Activated CD8-positive, alpha-beta T cell treated with anti-CD3 and anti-CD28 coated beads for 36 hours (primary cell): ENCODE measurements at regions not wholly inside any gene's neighbourhood (a gene's known extent, or its start where the extent isn't known, plus 50 kb on each side); places are given as distances from the start of the nearest gene placed in this dataset.

ENCODE experiments used
- ATAC-seq: fragments of 200-7000 bp; cut with Tn5 transposase; one replicate; pipeline ENCODE4 v1.10.0; 2021; ENCODE audit warnings: mild to moderate bottlenecking, moderate library complexity
- CTCF ChIA-PET: fragments of 350-600 bp; sonication (Branson Sonifier 250); formaldehyde crosslinking; loops from one replicate; lab custom pipeline; 2021; ENCODE audit warnings: antibody characterized with exemption; lab: Charles Lee
- POLR2A ChIA-PET: fragments of 350-600 bp; sonication (Branson Sonifier 250); formaldehyde crosslinking; loops from one replicate; lab custom pipeline; 2021; ENCODE audit warnings: antibody characterized with exemption; lab: Charles Lee
- DNase-seq: peaks from one replicate; pipeline ENCODE4 v3.0.0-alpha.2; 2020
- H3K27ac Mint-ChIP-seq: one replicate; pipeline ENCODE4 v1.8.0; 2021; ENCODE audit warnings: mild to moderate bottlenecking, mixed read lengths
- H3K27me3 Mint-ChIP-seq: one replicate; pipeline ENCODE4 v1.8.0; 2021; ENCODE audit warnings: mixed read lengths
- H3K36me3 Mint-ChIP-seq: one replicate; pipeline ENCODE4 v1.8.0; 2021; ENCODE audit warnings: low read depth, mixed read lengths
- H3K4me1 Mint-ChIP-seq: one replicate; pipeline ENCODE4 v1.8.0; 2021; ENCODE audit warnings: low read depth, mixed read lengths
- H3K4me3 Mint-ChIP-seq: one replicate; pipeline ENCODE4 v1.8.0; 2021; ENCODE audit warnings: mild to moderate bottlenecking, moderate library complexity, mixed read lengths
- H3K9me3 Mint-ChIP-seq: one replicate; pipeline ENCODE4 v1.8.0; 2021; ENCODE audit warnings: mixed read lengths
- intact Hi-C: fragments of 100-400 bp; cut with micrococcal nuclease; formaldehyde crosslinking; loops from one replicate; pipeline ENCODE4 v1.10.0; 2022
- TF ChIP-seq, protein P1 (sequence below): fragments of 200-600 bp; IDR thresholded peaks from one replicate; pipeline ENCODE4 v1.8.0; 2022; ENCODE audit warnings: antibody characterized with exemption, mild to moderate bottlenecking

DNA sequence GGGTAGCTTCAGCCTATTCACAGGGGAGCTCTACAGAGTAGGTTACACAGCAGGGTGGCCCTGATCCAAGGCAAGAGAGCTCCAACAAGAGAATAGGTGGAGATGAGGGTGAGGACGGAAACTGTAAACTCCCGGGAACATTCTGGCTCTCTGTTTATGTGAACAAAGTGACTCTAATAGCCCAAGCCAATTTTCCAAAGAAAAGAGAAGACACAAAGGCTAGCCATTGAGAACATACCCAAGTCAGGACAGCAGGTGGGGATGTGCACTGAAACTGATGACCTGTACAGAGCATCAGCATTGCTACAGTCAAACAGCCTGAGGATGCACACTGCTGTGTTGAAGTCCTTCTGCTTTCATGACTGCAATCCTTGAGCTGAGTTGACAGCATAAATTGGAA lies 136.0 kb upstream of the TOP1 start:
- intact Hi-C loops = no loop called here
- no peaks in the 10 kb centered on the region for H3K36me3 Mint-ChIP-seq
- H3K27me3 Mint-ChIP-seq = no peaks in the 10 kb centered on the region
- ATAC-seq (no peak), DNase-seq (no peak)
- peaks cover 6% of the 10 kb centered on the region for H3K4me1 Mint-ChIP-seq
- TF ChIP-seq, protein P1, sequence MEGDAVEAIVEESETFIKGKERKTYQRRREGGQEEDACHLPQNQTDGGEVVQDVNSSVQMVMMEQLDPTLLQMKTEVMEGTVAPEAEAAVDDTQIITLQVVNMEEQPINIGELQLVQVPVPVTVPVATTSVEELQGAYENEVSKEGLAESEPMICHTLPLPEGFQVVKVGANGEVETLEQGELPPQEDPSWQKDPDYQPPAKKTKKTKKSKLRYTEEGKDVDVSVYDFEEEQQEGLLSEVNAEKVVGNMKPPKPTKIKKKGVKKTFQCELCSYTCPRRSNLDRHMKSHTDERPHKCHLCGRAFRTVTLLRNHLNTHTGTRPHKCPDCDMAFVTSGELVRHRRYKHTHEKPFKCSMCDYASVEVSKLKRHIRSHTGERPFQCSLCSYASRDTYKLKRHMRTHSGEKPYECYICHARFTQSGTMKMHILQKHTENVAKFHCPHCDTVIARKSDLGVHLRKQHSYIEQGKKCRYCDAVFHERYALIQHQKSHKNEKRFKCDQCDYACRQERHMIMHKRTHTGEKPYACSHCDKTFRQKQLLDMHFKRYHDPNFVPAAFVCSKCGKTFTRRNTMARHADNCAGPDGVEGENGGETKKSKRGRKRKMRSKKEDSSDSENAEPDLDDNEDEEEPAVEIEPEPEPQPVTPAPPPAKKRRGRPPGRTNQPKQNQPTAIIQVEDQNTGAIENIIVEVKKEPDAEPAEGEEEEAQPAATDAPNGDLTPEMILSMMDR = no peak
- H3K4me3 Mint-ChIP-seq = no peak overlapping the region
- H3K27ac Mint-ChIP-seq = no peak overlapping the region
- ChIA-PET CTCF (no interaction called here), POLR2A (interaction anchor here (0.6 to 1.5 kb wide), 2 partner anchors 17 to 669 kb away, joined by 3 to 4 read pairs; no protein-coding TSS in a partner anchor)
- no peaks in the 10 kb centered on the region for H3K9me3 Mint-ChIP-seq

DNA sequence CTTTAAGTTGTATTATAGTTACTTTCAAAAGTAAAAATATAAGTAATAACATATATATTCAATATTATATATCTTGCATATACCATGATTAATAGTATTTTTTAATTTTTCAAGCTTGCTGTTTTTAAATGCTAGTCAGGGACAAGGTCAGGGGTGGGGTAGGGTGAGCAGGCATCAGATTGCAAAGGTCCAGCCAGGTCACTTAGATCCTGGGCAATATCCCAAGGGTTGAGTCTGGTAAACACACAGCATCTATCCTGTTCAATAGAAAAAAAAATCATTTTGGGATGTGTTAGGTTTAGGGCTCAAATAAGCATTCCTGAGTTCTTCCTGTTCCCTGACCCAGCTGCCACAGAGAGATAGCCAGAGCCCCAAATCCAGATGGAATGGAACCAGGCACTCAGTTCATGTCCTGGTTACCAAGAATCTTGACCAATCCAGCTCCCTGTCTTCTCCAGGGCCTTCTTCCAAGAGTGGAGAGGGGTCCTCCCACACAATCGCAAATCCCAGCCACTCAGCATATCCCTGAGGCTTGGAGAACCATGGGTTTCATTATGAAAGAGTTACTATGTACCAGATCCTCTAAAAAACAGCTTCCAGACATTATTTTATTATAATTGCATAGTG lies 134.9 kb upstream of the TOP1 start:
- TF ChIP-seq, protein P1 = no peak
- DNase-seq (no peak), ATAC-seq (no peak)
- intact Hi-C loops = no loop called here
- Mint-ChIP-seq H3K36me3 (no peaks in the 10 kb centered on the region), H3K4me1 (peaks cover 6% of the 10 kb centered on the region), H3K27ac (no peak overlapping the region), H3K4me3 (no peak overlapping the region), H3K27me3 (no peaks in the 10 kb centered on the region), H3K9me3 (no peaks in the 10 kb centered on the region)
- POLR2A ChIA-PET = no interaction called here
- CTCF ChIA-PET = interaction anchor here (1.0 kb wide), 1 partner anchor 152 kb away, joined by 3 read pairs; no protein-coding TSS in a partner anchor

DNA sequence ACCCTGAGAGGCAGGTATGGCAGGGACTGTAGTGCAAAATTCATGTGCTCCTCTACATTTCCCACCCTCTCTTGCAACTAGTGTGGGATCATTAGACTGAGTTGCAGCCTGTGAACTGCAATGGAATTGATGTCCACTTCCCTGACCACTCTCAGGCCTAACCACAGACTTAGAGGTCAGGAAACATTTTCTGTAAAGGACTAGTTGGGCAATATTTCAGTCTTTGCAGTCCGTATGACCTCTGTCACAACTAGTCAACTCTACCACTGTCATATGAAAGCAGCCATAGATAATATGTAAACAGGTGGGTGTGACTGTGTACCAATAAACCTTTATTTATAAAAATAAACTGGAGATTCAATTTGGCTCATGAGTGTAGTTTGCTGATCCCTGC lies 134.4 kb upstream of the TOP1 start:
- DNase-seq (no peak), ATAC-seq (no peak)
- ChIA-PET CTCF (interaction anchor here (1.0 kb wide), 1 partner anchor 153 kb away, joined by 3 read pairs; no protein-coding TSS in a partner anchor), POLR2A (no interaction called here)
- H3K36me3 Mint-ChIP-seq = no peaks in the 10 kb centered on the region
- H3K4me1 Mint-ChIP-seq = peaks cover 2% of the 10 kb centered on the region
- no peak overlapping the region for H3K4me3 Mint-ChIP-seq
- no peaks in the 10 kb centered on the region for H3K27me3 Mint-ChIP-seq
- intact Hi-C loops = no loop called here
- TF ChIP-seq, protein P1 = no peak
- H3K9me3 Mint-ChIP-seq = no peaks in the 10 kb centered on the region
- no peak overlapping the region for H3K27ac Mint-ChIP-seq

DNA sequence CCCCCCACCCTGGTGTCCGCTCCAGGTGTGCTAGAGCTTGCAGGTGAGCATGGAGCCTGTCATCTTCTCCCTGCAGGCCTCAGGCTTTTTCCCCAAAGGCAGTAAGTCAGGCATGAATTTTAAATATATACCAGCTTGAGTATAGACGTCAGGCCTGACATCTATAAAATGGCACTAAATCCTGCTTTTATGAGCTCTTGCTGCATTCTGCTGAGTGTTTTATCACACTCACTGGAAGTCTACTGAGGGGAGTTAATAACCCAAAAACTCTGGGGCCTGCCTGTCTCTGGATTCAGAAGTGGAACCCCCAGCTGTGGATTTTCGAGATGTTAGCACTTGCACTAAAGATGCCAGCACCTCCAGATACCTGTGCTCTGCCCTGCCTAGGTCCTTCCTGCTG lies 133.4 kb upstream of the TOP1 start:
- TF ChIP-seq, protein P1 = no peak
- CTCF ChIA-PET = no interaction called here
- no peak overlapping the region for H3K4me3 Mint-ChIP-seq

DNA sequence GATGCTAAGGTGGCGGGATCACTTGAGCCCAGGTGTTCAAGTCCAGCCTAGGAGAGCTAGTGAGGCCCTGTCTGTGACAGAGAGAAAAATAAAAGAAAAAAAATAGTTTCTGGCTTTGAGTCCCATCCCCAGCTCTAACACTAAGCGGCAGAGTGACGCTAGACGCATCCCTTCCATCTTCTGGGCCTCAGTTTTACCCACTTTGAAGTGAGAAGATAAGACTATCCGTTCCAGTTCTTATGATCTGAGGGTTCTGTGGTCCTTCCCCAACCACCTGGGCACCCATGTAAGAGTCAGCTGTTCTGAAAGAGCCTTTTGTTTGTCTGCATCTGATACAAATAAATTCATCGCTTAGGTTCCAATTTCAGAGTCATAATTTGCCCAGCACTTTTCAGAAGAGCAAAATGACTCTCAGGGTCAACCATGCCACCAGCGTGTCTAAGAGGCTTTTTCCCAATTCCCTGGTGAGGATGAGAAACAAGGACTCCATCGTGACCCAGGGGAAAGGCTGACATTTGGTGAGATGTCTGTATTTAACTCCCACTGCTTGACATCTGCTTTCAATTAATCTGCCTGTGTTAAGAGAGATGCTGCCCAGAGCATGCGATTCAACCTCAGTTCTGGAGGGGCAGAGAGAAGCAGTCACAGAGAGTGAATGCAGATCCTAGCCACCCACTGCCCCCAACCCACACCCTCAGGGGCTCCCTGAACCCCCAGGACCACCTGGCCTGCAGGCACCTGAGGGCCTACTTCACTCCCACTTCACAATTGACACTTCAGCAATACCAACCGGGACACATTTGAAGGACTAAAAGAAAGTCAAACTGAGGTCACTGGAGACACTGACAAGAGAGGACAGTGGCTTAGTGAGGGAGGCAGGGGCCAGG lies 131.6 kb upstream of the TOP1 start:
- no peak for ATAC-seq
- intact Hi-C loops = no loop called here
- POLR2A ChIA-PET = no interaction called here
- H3K9me3 Mint-ChIP-seq = no peaks in the 10 kb centered on the region
- H3K36me3 Mint-ChIP-seq = no peaks in the 10 kb centered on the region
- no peaks in the 10 kb centered on the region for H3K4me1 Mint-ChIP-seq
- no peak for DNase-seq
- no peak overlapping the region for H3K4me3 Mint-ChIP-seq
- TF ChIP-seq, protein P1 = no peak
- H3K27me3 Mint-ChIP-seq = no peaks in the 10 kb centered on the region
- H3K27ac Mint-ChIP-seq = no peak overlapping the region
- CTCF ChIA-PET = no interaction called here

More for the DNA sequence above, 133.4 kb upstream of the TOP1 start:
- intact Hi-C loops = no loop called here
- Mint-ChIP-seq H3K4me1 (no peaks in the 10 kb centered on the region), H3K9me3 (no peaks in the 10 kb centered on the region), H3K36me3 (no peaks in the 10 kb centered on the region), H3K27me3 (no peaks in the 10 kb centered on the region), H3K27ac (no peak overlapping the region)
- POLR2A ChIA-PET = no interaction called here
- ATAC-seq (no peak), DNase-seq (no peak)
